ENCODE measurements at regions not wholly inside any gene's neighbourhood (a gene's known extent, or its start where the extent isn't known, plus 50 kb on each side); places are given as distances from the start of the nearest gene placed in this dataset.

GRCh38 chr13:90951663-90952062 lies 395.8 kb upstream of the MIR17HG start:
- Histone ChIP-seq H3K4me1 (peaks cover 15% of the 10 kb centered on the region), H3K4me3 (no peak overlapping the region), H3K27ac (no peak overlapping the region), H3K9me3 (replicated peaks) (no peaks in the 10 kb centered on the region; the same call in 1 of the 2 replicates), H3K27me3 (no peaks in the 10 kb centered on the region), H3K36me3 (no peaks in the 10 kb centered on the region)
- no peak for DNase-seq

GRCh38 chr13:90952326-90952725 lies 395.2 kb upstream of the MIR17HG start:
- Histone ChIP-seq H3K4me3 (no peak overlapping the region), H3K9me3 (replicated peaks) (no peaks in the 10 kb centered on the region; the same call in 1 of the 2 replicates), H3K36me3 (no peaks in the 10 kb centered on the region), H3K27me3 (no peaks in the 10 kb centered on the region), H3K27ac (no peak overlapping the region), H3K4me1 (peaks cover 15% of the 10 kb centered on the region)
- no peak for DNase-seq

GRCh38 chr13:90954605-90955195 lies 392.8 kb upstream of the MIR17HG start:
- no peak for DNase-seq
- Histone ChIP-seq H3K27ac (no peak overlapping the region), H3K9me3 (replicated peaks) (no peaks in the 10 kb centered on the region), H3K36me3 (no peaks in the 10 kb centered on the region), H3K4me3 (no peak overlapping the region), H3K27me3 (no peaks in the 10 kb centered on the region), H3K4me1 (peaks cover 8% of the 10 kb centered on the region)

GRCh38 chr13:90956031-90956430 lies 391.5 kb upstream of the MIR17HG start:
- no peaks in the 10 kb centered on the region for H3K27me3 ChIP-seq
- H3K4me3 ChIP-seq = no peak overlapping the region
- no peaks in the 10 kb centered on the region for H3K9me3 ChIP-seq (replicated peaks)
- no peaks in the 10 kb centered on the region for H3K36me3 ChIP-seq
- H3K4me1 ChIP-seq = no peaks in the 10 kb centered on the region
- H3K27ac ChIP-seq = no peak overlapping the region
- no peak for DNase-seq

- Histone ChIP-seq H3K27ac (no peak overlapping the region), H3K4me1 (no peaks in the 10 kb centered on the region), H3K9me3 (replicated peaks) (no peaks in the 10 kb centered on the region), H3K36me3 (no peaks in the 10 kb centered on the region), H3K4me3 (no peak overlapping the region), H3K27me3 (no peaks in the 10 kb centered on the region)
- no peak for DNase-seq
These were observed 388.6 kb upstream of the MIR17HG start for GRCh38 chr13:90958866-90959265.

GRCh38 chr13:90968166-90968904 lies 379.2 kb upstream of the MIR17HG start:
- Histone ChIP-seq H3K4me3 (no peak overlapping the region), H3K9me3 (replicated peaks) (no peaks in the 10 kb centered on the region), H3K4me1 (no peaks in the 10 kb centered on the region), H3K36me3 (no peaks in the 10 kb centered on the region), H3K27me3 (no peaks in the 10 kb centered on the region), H3K27ac (no peak overlapping the region)
- peak; percentile 28 to 64 for DNase-seq

- DNase-seq = no peak
- Histone ChIP-seq H3K4me3 (no peak overlapping the region), H3K4me1 (no peaks in the 10 kb centered on the region), H3K27ac (no peak overlapping the region), H3K9me3 (replicated peaks) (no peaks in the 10 kb centered on the region), H3K36me3 (no peaks in the 10 kb centered on the region), H3K27me3 (no peaks in the 10 kb centered on the region)
These were observed 373.1 kb upstream of the MIR17HG start for GRCh38 chr13:90974249-90974975.

GRCh38 chr13:90979059-90979458 lies 368.4 kb upstream of the MIR17HG start:
- Histone ChIP-seq H3K9me3 (replicated peaks) (no peaks in the 10 kb centered on the region), H3K36me3 (no peaks in the 10 kb centered on the region), H3K4me3 (no peak overlapping the region), H3K27me3 (no peaks in the 10 kb centered on the region), H3K4me1 (no peaks in the 10 kb centered on the region), H3K27ac (no peak overlapping the region)
- DNase-seq = no peak

- Histone ChIP-seq H3K27ac (no peak overlapping the region), H3K4me1 (no peaks in the 10 kb centered on the region), H3K9me3 (replicated peaks) (no peaks in the 10 kb centered on the region; the same call in 1 of the 2 replicates), H3K4me3 (no peak overlapping the region), H3K36me3 (no peaks in the 10 kb centered on the region), H3K27me3 (no peaks in the 10 kb centered on the region)
- DNase-seq = no peak
These were observed 362.7 kb upstream of the MIR17HG start for GRCh38 chr13:90984756-90985155.

- Histone ChIP-seq H3K36me3 (no peaks in the 10 kb centered on the region), H3K4me3 (no peak overlapping the region), H3K27ac (no peak overlapping the region), H3K4me1 (no peaks in the 10 kb centered on the region), H3K27me3 (no peaks in the 10 kb centered on the region), H3K9me3 (replicated peaks) (no peaks in the 10 kb centered on the region)
- no peak for DNase-seq
These were observed 352.5 kb upstream of the MIR17HG start for GRCh38 chr13:90995001-90995400.

- no peaks in the 10 kb centered on the region for H3K9me3 ChIP-seq (replicated peaks)
- H3K36me3 ChIP-seq = no peaks in the 10 kb centered on the region
- H3K27me3 ChIP-seq = no peaks in the 10 kb centered on the region
- H3K27ac ChIP-seq = no peak overlapping the region
- no peak for DNase-seq
- H3K4me3 ChIP-seq = no peak overlapping the region
- H3K4me1 ChIP-seq = no peaks in the 10 kb centered on the region
These were observed 351.9 kb upstream of the MIR17HG start for GRCh38 chr13:90995614-90996013.

GRCh38 chr13:90997951-90998350 lies 349.5 kb upstream of the MIR17HG start:
- Histone ChIP-seq H3K27me3 (no peaks in the 10 kb centered on the region), H3K36me3 (no peaks in the 10 kb centered on the region), H3K4me3 (no peak overlapping the region), H3K27ac (no peak overlapping the region), H3K9me3 (replicated peaks) (no peaks in the 10 kb centered on the region), H3K4me1 (no peaks in the 10 kb centered on the region)
- no peak for DNase-seq

GRCh38 chr13:90999401-90999800 lies 348.1 kb upstream of the MIR17HG start:
- DNase-seq = no peak
- H3K27ac ChIP-seq = no peak overlapping the region
- H3K9me3 ChIP-seq (replicated peaks) = no peaks in the 10 kb centered on the region
- no peaks in the 10 kb centered on the region for H3K27me3 ChIP-seq
- H3K4me1 ChIP-seq = no peaks in the 10 kb centered on the region
- no peak overlapping the region for H3K4me3 ChIP-seq
- H3K36me3 ChIP-seq = no peaks in the 10 kb centered on the region

GRCh38 chr13:91001371-91001770 lies 346.1 kb upstream of the MIR17HG start:
- no peaks in the 10 kb centered on the region for H3K27me3 ChIP-seq
- no peaks in the 10 kb centered on the region for H3K36me3 ChIP-seq
- H3K9me3 ChIP-seq (replicated peaks) = no peaks in the 10 kb centered on the region
- no peak overlapping the region for H3K4me3 ChIP-seq
- H3K27ac ChIP-seq = no peak overlapping the region
- no peaks in the 10 kb centered on the region for H3K4me1 ChIP-seq
- DNase-seq = no peak

GRCh38 chr13:91014696-91015095 lies 332.8 kb upstream of the MIR17HG start:
- Histone ChIP-seq H3K27ac (no peak overlapping the region), H3K36me3 (no peaks in the 10 kb centered on the region), H3K27me3 (no peaks in the 10 kb centered on the region), H3K4me3 (no peak overlapping the region), H3K4me1 (no peaks in the 10 kb centered on the region), H3K9me3 (replicated peaks) (no peaks in the 10 kb centered on the region)
- no peak for DNase-seq
